Lower lobe of right lung (tissue), 2 donors: ENCODE measurements at regions not wholly inside any gene's neighbourhood (a gene's known extent, or its start where the extent isn't known, plus 50 kb on each side); places are given as distances from the start of the nearest gene placed in this dataset.

Experiments
- ATAC-seq, 2 donors: fragments of 200-7000 bp; cut with Tn5 transposase; one replicate each; pipeline ENCODE4 v1.9.1; 2020 to 2022; ENCODE audit warnings: mild to moderate bottlenecking in 2 of 2, moderate library complexity in 2 of 2
- DNase-seq: peaks from one replicate; pipeline ENCODE4 v3.0.0-alpha.2; 2020
- H3K27ac ChIP-seq: fragments of 200-600 bp; one replicate; pipeline ENCODE4 v1.8.0; 2022
- H3K27me3 ChIP-seq: fragments of 200-600 bp; one replicate; pipeline ENCODE4 v1.8.0; 2022; ENCODE audit warnings: low read depth
- H3K36me3 ChIP-seq: fragments of 200-600 bp; one replicate; pipeline ENCODE4 v1.8.0; 2022; ENCODE audit warnings: mild to moderate bottlenecking
- H3K4me1 ChIP-seq: fragments of 200-600 bp; one replicate; pipeline ENCODE4 v1.8.0; 2022
- H3K4me3 ChIP-seq: fragments of 200-600 bp; one replicate; pipeline ENCODE4 v1.8.0; 2022; ENCODE audit warnings: mild to moderate bottlenecking
- H3K9me3 ChIP-seq: fragments of 200-600 bp; one replicate; pipeline ENCODE4 v1.8.0; 2022
- CTCF ChIP-seq: fragments of 200-600 bp; IDR thresholded peaks from one replicate; pipeline ENCODE4 v1.8.0; 2022; ENCODE audit warnings: antibody characterized with exemption, mild to moderate bottlenecking
- intact Hi-C: fragments of 100-400 bp; cut with DNase I; formaldehyde crosslinking; loops from one replicate; pipeline ENCODE4 v1.11.0; 2022
- donor health status: DM: no; HTN: yes; CAD: no; lungs with severe emphysema.

GRCh38 chr6:146950351-146950835, 253.8 kb upstream of the STXBP5 start:
- Histone ChIP-seq H3K36me3 (no peaks in the 10 kb centered on the region), H3K27me3 (no peaks in the 10 kb centered on the region), H3K27ac (no peak overlapping the region), H3K4me1 (peaks cover 4% of the 10 kb centered on the region), H3K4me3 (no peak overlapping the region), H3K9me3 (no peaks in the 10 kb centered on the region)
- TF ChIP-seq CTCF, result no peak
- DNase-seq, result no peak
- intact Hi-C loops, result no loop called here
- no peak for ATAC-seq

- no peak for DNase-seq
- intact Hi-C loops, result no loop called here
- no peak overlapping the region for H3K4me3 ChIP-seq
Observed at GRCh38 chr6:146955570-146955969, 248.6 kb upstream of the STXBP5 start.

GRCh38 chr6:146957181-146958093, 246.8 kb upstream of the STXBP5 start:
- no peak overlapping the region for H3K4me3 ChIP-seq
- no peak for TF ChIP-seq CTCF
- ATAC-seq (no peak), DNase-seq (no peak)
- intact Hi-C loops, result no loop called here
- no peaks in the 10 kb centered on the region for H3K36me3 ChIP-seq
- no peaks in the 10 kb centered on the region for H3K27me3 ChIP-seq
- no peaks in the 10 kb centered on the region for H3K9me3 ChIP-seq
- no peak overlapping the region for H3K27ac ChIP-seq
- H3K4me1 ChIP-seq, result no peaks in the 10 kb centered on the region

More at GRCh38 chr6:146955570-146955969, 248.6 kb upstream of the STXBP5 start:
- Histone ChIP-seq H3K36me3 (no peaks in the 10 kb centered on the region), H3K9me3 (no peaks in the 10 kb centered on the region), H3K4me1 (no peaks in the 10 kb centered on the region), H3K27ac (no peak overlapping the region), H3K27me3 (no peaks in the 10 kb centered on the region)
- ATAC-seq, result no peak
- TF ChIP-seq CTCF, result no peak

GRCh38 chr6:146961831-146962230, 242.4 kb upstream of the STXBP5 start:
- no peak overlapping the region for H3K27ac ChIP-seq
- intact Hi-C loops, result no loop called here
- H3K36me3 ChIP-seq, result no peaks in the 10 kb centered on the region
- no peak for TF ChIP-seq CTCF
- DNase-seq (no peak), ATAC-seq (no peak)
- H3K4me1 ChIP-seq, result no peaks in the 10 kb centered on the region
- H3K27me3 ChIP-seq, result no peaks in the 10 kb centered on the region
- H3K9me3 ChIP-seq, result peaks cover 6% of the 10 kb centered on the region
- no peak overlapping the region for H3K4me3 ChIP-seq

- Histone ChIP-seq H3K4me1 (no peaks in the 10 kb centered on the region), H3K27me3 (no peaks in the 10 kb centered on the region), H3K9me3 (peaks cover 6% of the 10 kb centered on the region), H3K36me3 (no peaks in the 10 kb centered on the region), H3K4me3 (no peak overlapping the region), H3K27ac (no peak overlapping the region)
- no peak for ATAC-seq
- intact Hi-C loops, result no loop called here
- no peak for DNase-seq
- TF ChIP-seq CTCF, result no peak
Observed at GRCh38 chr6:146962329-146962728, 241.9 kb upstream of the STXBP5 start.
